Breast epithelium (tissue), 4 donors: ENCODE measurements at regions not wholly inside any gene's neighbourhood (a gene's known extent, or its start where the extent isn't known, plus 50 kb on each side); places are given as distances from the start of the nearest gene placed in this dataset.

Experiments used
- DNase-seq, 2 donors: peaks; one replicate each; pipeline ENCODE4 v3.0.0-alpha.2; 2019; ENCODE audit warnings: low spot score in 2 of 2
- H3K27ac ChIP-seq, 2 donors: fragments of 200-600 bp; sonication (generic) in 1 of 2; one replicate each; pipeline ENCODE4 v1.5.1; 2016 to 2019; ENCODE audit warnings: mild to moderate bottlenecking in 1 of 2
- H3K27me3 ChIP-seq, 2 donors: fragments of 200-600 bp; sonication (generic) in 1 of 2; one replicate each; pipeline versions ENCODE4 v1.5.1 to v1.6.0; 2017 to 2019; ENCODE audit warnings: control low read depth in 1 of 2, mild to moderate bottlenecking in 1 of 2
- H3K36me3 ChIP-seq: fragments of 200-600 bp; one replicate; pipeline ENCODE4 v1.5.1; 2019
- H3K4me1 ChIP-seq, 2 donors: fragments of 200-600 bp; sonication (generic); one replicate each; pipeline ENCODE4 v1.5.1; 2016 to 2019; ENCODE audit warnings: control low read depth in 1 of 2
- H3K4me3 ChIP-seq, 3 donors: fragments of 200-600 bp; sonication (generic); 1 replicate in 2 of 3; 2 replicates in 1 of 3; pipeline ENCODE4 v1.5.1; 2016 to 2019; ENCODE audit warnings: mild to moderate bottlenecking in 3 of 3, moderate library complexity in 2 of 3
- H3K9me3 ChIP-seq, 2 donors: fragments of 200-600 bp; sonication (generic) in 1 of 2; one replicate each; pipeline ENCODE4 v1.5.1; 2016 to 2019; ENCODE audit warnings: control low read depth in 1 of 2
- CTCF ChIP-seq, 3 donors: fragments of 450-650 bp; IDR thresholded peaks; one replicate each; pipeline ENCODE4 v1.5.1; 2016 to 2017; ENCODE audit warnings: antibody characterized with exemption in 3 of 3, mild to moderate bottlenecking in 3 of 3, moderate library complexity in 3 of 3
- POLR2A ChIP-seq: fragments of 450-650 bp; IDR thresholded peaks from one replicate; pipeline ENCODE4 v1.6.1; 2016; ENCODE audit warnings: antibody characterized with exemption, mild to moderate bottlenecking, moderate library complexity
- POLR2AphosphoS5 ChIP-seq, 3 donors: sonication (generic); formaldehyde crosslinking; IDR thresholded peaks; one replicate each; pipeline ENCODE4 v1.6.1; 2017; ENCODE audit warnings: antibody characterized with exemption in 3 of 3
- intact Hi-C: fragments of 100-400 bp; cut with DNase I; formaldehyde crosslinking; loops from one replicate; pipeline ENCODE4 v1.15.1; 2023; ENCODE audit warnings: low total_unique reads

GRCh38 chr4:115370012-115370411 lies 256.6 kb upstream of the NDST4 start:
- H3K27ac ChIP-seq: no peak overlapping the region
- intact Hi-C loops: no loop called here

GRCh38 chr4:115366390-115366789 lies 253.0 kb upstream of the NDST4 start:
- Histone ChIP-seq H3K27ac (no peak overlapping the region), H3K9me3 (peaks cover 0 to 6% of the 10 kb centered on the region in 2 donors), H3K4me1 (no peaks in the 10 kb centered on the region), H3K36me3 (no peaks in the 10 kb centered on the region), H3K4me3 (no peak overlapping the region), H3K27me3 (no peaks in the 10 kb centered on the region)
- no peak for TF ChIP-seq CTCF (IDR thresholded peaks at IDR 0.05)
- TF ChIP-seq POLR2AphosphoS5 (IDR thresholded peaks at IDR 0.05): no peak
- no peak for TF ChIP-seq POLR2A
- intact Hi-C loops: no loop called here
- DNase-seq: no peak

More at GRCh38 chr4:115370012-115370411, 256.6 kb upstream of the NDST4 start:
- Histone ChIP-seq H3K27me3 (no peaks in the 10 kb centered on the region), H3K36me3 (no peaks in the 10 kb centered on the region), H3K4me3 (no peak overlapping the region), H3K4me1 (no peaks in the 10 kb centered on the region), H3K9me3 (peaks cover 0 to 6% of the 10 kb centered on the region in 2 donors)
- no peak for DNase-seq
- TF ChIP-seq CTCF (IDR thresholded peaks at IDR 0.05) (no peak), POLR2A (no peak), POLR2AphosphoS5 (IDR thresholded peaks at IDR 0.05) (no peak)

- no peak overlapping the region for H3K27ac ChIP-seq
- intact Hi-C loops: no loop called here
- H3K4me3 ChIP-seq: no peak overlapping the region
- no peak for DNase-seq
- peaks cover 0 to 6% of the 10 kb centered on the region in 2 donors for H3K9me3 ChIP-seq
- no peaks in the 10 kb centered on the region for H3K4me1 ChIP-seq
- H3K36me3 ChIP-seq: no peaks in the 10 kb centered on the region
- TF ChIP-seq POLR2AphosphoS5 (IDR thresholded peaks at IDR 0.05) (no peak), POLR2A (no peak), CTCF (IDR thresholded peaks at IDR 0.05) (no peak)
- no peaks in the 10 kb centered on the region for H3K27me3 ChIP-seq
Observed at GRCh38 chr4:115365185-115365584, 251.8 kb upstream of the NDST4 start.

GRCh38 chr4:115361781-115362180 lies 248.4 kb upstream of the NDST4 start:
- Histone ChIP-seq H3K9me3 (peaks cover 0 to 6% of the 10 kb centered on the region in 2 donors), H3K27ac (no peak overlapping the region), H3K4me1 (no peaks in the 10 kb centered on the region), H3K27me3 (no peaks in the 10 kb centered on the region), H3K4me3 (no peak overlapping the region), H3K36me3 (no peaks in the 10 kb centered on the region)
- no peak for TF ChIP-seq CTCF (IDR thresholded peaks at IDR 0.05)
- no peak for TF ChIP-seq POLR2A
- no peak for TF ChIP-seq POLR2AphosphoS5 (IDR thresholded peaks at IDR 0.05)
- intact Hi-C loops: no loop called here
- DNase-seq: no peak

GRCh38 chr4:115360431-115360830 lies 247.0 kb upstream of the NDST4 start:
- TF ChIP-seq POLR2A (no peak), POLR2AphosphoS5 (IDR thresholded peaks at IDR 0.05) (no peak), CTCF (IDR thresholded peaks at IDR 0.05) (no peak)
- intact Hi-C loops: no loop called here
- H3K27ac ChIP-seq: no peak overlapping the region

More at GRCh38 chr4:115360431-115360830, 247.0 kb upstream of the NDST4 start:
- H3K4me3 ChIP-seq: no peak overlapping the region
- H3K36me3 ChIP-seq: no peaks in the 10 kb centered on the region
- H3K4me1 ChIP-seq: no peaks in the 10 kb centered on the region
- H3K9me3 ChIP-seq: peaks cover 0 to 2% of the 10 kb centered on the region in 2 donors
- H3K27me3 ChIP-seq: no peaks in the 10 kb centered on the region
- DNase-seq: no peak
